Nucleus accumbens (tissue), 56 donors: ENCODE measurements at regions not wholly inside any gene's neighbourhood (a gene's known extent, or its start where the extent isn't known, plus 50 kb on each side); places are given as distances from the start of the nearest gene placed in this dataset.

ENCODE experiments used
- DNase-seq, 56 donors: peaks; one replicate each; lab custom pipeline; 2025; lab: John Stamatoyannopoulos, UW

- no peak for DNase-seq
These were observed 282.4 kb upstream of the THSD7B start for GRCh38 chr2:136482966-136483365.

- DNase-seq: no peak
These were observed 283.3 kb upstream of the THSD7B start for GRCh38 chr2:136482006-136482405.

DNA sequence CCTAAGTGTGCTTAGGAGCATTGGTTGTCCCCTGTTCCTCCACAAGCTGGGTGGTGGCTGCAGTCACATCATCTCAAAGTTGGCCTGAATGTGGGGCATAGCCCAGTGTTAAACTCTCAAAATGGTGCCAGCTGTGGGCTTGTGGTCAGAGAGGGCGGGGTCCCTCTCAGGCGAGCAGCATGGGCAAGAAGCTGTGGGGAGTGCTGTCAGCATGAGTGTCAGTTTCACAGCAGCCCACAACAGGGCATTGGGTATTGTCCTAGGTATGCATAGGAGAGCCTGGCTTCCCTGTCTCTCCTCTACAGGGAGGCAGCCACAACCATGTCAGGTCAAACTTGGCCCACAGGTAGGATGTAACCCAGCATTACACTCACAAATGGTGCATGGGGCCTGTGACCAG lies 285.6 kb upstream of the THSD7B start:
- DNase-seq: no peak

DNA sequence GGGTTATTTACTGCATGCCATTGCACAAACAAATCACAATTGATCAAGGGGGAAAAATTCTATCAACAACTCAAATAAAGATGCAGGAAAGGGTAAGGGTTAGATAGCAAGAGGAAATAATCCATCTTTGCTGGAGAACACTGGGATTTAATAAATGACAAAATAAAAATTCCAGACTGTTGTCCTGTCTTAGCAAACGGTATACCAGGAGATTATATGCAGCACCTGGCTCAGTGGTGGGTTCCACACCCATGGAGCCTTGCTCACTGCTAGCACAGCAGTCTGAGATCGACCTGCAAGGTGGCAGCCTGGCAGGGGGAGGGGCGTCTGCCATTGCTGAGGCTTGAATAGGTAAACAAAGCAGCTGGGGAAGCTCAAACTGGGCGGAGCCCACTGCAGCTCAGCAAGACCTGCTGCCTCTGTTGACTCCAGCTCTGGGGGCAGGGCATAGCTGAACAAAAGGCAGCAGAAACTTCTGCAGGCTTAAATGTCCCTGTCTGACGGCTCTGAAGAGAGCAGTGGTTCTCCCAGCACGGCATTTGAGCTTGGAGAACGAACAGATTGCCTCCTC lies 296.5 kb upstream of the THSD7B start:
- DNase-seq: no peak

DNA sequence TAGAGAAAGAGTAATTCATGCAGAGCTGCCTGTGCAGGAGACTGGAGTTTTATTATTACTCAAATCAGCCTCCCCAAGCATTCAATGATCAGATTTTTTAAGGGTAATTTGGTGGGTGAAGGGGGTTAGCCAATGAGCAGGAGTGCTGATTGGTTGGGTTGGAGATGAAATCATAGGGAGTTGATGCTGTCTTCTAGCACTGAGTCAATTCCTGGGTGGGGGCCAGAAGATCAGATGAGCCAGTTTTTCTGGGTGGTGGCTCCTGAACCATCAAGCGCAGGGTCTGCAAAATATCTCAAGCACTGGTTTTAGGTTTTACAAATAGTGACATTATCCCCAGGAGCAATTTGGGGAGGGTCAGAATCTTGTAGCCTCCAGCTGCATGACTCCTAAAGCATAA lies 312.8 kb upstream of the THSD7B start:
- no peak for DNase-seq

DNA sequence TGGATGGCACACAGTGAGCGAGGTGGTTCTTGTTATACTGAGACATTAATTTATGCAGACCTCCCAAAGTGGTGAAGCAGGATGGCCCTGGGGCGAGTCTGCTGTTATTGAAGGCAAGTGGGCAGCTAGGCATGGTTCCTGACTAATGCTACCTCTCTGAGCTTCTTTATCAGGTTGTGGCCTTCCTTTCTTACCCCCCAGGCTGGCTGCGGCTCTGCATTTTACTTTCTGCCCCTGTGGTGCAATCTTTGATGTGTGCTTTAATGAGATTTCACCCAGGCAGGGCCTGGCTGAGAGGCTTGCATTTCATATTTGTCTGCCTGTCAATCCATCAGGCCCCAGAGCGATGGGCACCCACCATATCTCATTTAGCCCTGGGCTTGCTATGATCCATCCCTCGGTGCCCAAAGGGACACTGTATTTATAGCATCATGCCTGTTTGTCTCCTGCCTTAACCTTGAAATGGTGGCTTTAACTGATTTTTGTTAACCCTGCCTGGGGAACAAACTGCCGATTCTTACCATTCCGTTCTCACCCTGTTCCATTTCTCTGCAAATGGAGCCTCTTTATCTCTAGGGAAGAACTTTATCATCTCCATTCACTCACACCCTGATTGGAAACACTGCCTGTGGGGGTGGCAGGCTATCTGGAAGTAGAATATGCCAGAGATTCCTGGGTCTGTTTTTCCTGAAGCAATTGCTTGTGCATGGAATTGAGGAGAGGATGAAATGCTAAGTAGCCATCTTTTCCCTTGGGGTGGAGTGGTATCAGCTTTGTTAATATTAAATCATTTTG lies 316.2 kb upstream of the THSD7B start:
- DNase-seq: no peak

- DNase-seq: no peak
These were observed 316.9 kb upstream of the THSD7B start for GRCh38 chr2:136448432-136448831.

DNA sequence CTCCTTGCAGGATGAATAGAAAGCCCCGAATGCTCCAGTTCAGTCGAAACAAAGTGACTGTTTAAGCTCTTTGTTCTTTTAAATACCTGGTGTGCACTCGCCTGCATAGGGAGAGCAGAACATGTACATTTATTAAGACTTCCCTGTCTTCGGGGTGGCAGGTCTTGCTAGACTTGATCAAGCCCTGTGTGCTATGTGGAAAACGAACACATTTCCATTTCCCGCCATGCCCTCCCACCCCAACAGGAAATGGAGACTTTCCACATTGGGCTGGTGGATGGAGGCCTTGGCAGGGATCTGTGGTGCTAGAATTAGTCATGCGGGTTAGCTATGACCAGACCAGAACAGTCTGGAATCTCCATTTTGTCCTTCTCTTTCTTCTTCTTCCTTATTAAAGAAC lies 321.0 kb upstream of the THSD7B start:
- DNase-seq: no peak

DNA sequence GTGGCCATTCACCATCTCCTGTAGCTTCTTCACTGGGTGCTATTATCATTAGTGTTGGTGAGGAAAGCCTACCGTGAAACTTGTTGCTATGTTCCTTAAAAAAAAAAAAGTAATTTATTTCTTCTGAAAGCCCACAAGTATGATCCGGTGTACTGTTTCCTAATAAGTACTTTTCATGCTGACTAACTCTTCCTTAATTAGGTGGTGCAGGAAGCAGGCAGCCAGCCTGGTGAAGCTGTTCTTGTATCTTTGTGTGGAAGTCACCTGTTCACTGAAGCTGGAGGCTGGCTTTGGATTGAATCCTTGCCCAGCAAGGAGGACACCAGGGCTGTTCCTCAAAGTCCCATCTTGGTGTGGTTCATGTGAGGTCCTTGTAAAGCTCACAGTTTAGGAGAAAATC lies 321.7 kb upstream of the THSD7B start:
- DNase-seq: no peak

DNA sequence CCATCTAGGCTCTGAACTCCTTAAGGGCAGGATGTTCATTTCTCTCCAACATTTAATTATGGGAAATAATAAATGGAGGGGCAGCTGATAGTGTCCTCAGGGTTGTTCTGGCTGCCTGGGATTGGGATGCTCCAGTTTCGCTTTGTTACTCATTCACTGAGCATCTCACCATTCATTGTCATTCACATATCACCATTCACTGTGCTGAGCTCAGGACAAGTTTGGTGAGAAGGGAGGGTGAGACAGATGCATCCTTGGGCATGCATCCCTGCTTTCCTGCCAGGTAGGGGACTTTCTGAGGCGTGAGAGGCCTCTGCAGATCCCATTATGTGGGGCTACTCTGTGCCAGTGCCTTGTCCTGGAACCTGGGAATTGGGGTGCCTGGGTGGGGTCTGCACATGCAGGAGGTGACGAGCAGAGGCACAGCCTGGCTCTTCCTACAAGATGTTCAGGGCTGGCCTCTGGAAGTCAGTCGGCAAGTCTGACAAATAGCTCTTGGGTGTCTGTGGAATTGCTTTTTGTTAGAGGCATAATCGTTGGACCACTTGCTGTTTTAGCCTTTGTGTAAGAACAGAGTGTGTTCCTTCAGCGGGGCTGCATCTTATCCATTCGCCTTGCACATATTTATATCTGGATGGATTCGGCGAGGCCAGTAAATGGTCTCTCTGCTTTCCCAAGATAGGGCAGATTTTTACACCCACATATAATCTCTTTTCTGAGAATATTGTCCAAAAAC lies 323.2 kb upstream of the THSD7B start:
- DNase-seq: no peak

GRCh38 chr2:136439064-136439676 lies 321.2 kb upstream of the CXCR4 start:
- DNase-seq: no peak

DNA sequence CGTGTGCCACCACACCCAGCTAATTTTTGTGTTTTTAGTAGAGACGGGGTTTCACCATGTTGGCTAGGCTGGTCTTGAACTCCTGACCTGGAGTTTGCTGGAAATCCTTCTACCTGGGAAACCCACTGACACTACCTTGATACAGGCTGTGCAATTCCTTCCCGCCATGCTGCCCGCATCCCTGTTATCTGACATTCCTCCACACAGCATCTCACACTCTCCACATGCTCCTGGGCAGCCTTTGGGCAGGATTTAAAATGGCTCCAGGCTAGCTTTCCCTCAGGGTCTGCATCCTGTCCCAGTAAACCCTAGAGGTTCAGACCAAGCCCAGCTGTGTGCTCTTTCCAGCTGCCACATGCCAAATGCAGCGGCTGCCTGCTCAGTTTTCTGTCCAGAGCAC lies 319.5 kb upstream of the CXCR4 start:
- DNase-seq: no peak

- no peak for DNase-seq
These were observed 319.0 kb upstream of the CXCR4 start for GRCh38 chr2:136436936-136437335.

DNA sequence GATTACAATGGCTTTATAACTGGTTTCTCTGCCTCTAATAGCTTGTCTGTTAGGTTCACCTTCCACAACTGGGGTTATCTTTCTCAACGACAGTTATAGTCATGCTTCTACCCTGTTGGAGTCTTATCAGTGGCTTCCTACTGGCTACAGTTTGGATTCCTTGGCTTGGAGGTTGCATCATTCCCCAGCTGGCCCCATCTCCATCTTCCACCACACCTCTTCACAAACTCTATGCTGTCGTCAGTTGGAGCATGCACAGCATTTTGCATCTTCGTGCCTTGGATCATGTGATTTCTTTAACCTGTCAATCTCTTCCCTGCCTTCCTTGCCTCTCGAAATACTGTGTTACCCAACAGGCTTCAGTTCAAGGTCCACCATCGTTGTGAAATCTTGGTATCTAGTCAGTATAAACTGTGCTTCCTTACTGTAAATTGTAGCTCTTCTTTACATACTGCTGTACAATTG lies 316.3 kb upstream of the CXCR4 start:
- DNase-seq: no peak

DNA sequence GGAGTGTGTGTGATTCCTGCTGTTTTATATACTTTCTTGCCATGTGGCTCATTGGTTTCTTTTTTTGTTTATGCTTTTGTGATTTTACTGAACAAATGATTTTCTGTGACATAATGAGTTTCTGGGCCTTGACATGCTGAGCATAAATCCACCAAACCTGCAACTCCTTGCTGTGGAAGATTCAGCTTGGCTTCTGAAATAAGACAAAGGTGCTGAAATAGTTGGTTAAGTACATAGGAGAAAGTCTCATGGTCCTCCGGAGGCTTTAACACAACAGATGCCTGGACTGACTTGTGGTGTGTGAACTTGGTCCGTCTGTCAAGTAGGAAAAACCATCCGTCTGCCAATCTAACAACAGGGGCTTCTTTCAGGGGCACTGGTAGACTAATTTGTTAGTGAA lies 315.3 kb upstream of the CXCR4 start:
- no peak for DNase-seq

- DNase-seq: no peak
These were observed 306.2 kb upstream of the CXCR4 start for GRCh38 chr2:136424112-136424511.

GRCh38 chr2:136423516-136423996 lies 305.6 kb upstream of the CXCR4 start:
- DNase-seq: peak in 47 of 56 donors; percentile 3 to 75 (median 30)

DNA sequence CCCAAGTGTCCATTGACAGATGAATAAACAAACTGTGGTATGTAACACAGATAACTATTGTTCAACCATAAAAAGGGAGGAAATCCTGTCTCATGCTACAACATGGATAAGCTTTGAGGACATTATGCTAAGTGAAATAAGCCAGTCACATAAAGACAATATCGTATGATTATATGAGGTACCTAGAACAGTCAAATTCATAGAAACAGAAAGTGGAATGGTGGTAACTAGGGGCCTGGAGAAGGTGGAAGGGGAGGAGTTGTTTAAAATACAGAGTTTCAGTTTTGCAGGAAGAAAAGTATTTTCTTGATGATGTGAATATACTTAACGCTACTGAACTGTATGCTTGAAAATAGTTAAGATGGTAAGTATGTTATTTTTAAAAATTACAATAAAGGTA lies 304.6 kb upstream of the CXCR4 start:
- no peak for DNase-seq

GRCh38 chr2:136420346-136420745 lies 302.4 kb upstream of the CXCR4 start:
- no peak for DNase-seq

DNA sequence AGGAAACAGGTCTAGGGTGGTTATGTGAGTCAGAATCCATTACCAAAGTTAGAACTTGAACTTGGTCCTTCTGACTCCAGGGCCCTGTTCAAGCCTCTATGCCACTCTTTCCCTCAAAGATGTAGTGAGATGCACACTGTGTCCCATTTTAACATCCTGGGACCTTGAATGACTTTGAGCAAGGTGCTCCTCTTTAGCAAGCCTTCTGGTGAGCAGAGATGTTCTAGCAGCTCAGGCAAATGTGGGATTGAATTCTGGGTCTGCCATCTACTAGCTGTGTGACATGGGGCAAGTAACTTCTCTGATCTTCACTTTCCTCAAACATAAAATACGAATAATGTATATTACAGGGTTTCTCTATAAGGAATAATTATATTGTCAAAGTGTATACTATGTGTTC lies 294.0 kb upstream of the CXCR4 start:
- no peak for DNase-seq

GRCh38 chr2:136410673-136411072 lies 292.7 kb upstream of the CXCR4 start:
- no peak for DNase-seq
